ENCODE measurements at regions not wholly inside any gene's neighbourhood (a gene's known extent, or its start where the extent isn't known, plus 50 kb on each side); places are given as distances from the start of the nearest gene placed in this dataset.
"Not testable (repeated sequence)": the region's sequence is repeated elsewhere in the genome, so short reads cannot be mapped to it uniquely, and the experiment has no call there.

DNA sequence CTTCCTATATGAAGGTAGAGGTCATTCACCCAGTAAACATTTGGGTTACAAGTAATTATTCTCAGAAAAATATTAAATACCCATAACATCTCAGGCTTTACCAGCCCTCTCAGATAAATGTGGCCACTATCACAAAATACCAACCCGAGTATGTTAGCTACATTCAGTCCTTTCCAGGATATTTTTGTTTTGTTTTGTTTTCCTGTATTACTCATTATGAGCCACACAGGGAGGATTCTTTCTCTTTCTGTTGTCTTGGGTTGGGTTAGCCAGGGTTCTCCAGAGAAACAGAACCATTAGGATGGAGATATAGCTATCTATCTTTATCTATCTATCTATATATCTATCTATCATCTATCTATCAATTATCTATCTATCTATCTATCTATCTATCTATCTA, 947.6 kb upstream of the MDGA2 start:
- H3K4me3 ChIP-seq (ENCODE audit: low read depth, low read length) = no peak overlapping the region
- TF ChIP-seq, protein P1, sequence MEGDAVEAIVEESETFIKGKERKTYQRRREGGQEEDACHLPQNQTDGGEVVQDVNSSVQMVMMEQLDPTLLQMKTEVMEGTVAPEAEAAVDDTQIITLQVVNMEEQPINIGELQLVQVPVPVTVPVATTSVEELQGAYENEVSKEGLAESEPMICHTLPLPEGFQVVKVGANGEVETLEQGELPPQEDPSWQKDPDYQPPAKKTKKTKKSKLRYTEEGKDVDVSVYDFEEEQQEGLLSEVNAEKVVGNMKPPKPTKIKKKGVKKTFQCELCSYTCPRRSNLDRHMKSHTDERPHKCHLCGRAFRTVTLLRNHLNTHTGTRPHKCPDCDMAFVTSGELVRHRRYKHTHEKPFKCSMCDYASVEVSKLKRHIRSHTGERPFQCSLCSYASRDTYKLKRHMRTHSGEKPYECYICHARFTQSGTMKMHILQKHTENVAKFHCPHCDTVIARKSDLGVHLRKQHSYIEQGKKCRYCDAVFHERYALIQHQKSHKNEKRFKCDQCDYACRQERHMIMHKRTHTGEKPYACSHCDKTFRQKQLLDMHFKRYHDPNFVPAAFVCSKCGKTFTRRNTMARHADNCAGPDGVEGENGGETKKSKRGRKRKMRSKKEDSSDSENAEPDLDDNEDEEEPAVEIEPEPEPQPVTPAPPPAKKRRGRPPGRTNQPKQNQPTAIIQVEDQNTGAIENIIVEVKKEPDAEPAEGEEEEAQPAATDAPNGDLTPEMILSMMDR (IDR thresholded peaks at IDR 0.05; ENCODE audit: borderline replicate concordance, insufficient read depth, low read depth, low read length) = no peak

DNA sequence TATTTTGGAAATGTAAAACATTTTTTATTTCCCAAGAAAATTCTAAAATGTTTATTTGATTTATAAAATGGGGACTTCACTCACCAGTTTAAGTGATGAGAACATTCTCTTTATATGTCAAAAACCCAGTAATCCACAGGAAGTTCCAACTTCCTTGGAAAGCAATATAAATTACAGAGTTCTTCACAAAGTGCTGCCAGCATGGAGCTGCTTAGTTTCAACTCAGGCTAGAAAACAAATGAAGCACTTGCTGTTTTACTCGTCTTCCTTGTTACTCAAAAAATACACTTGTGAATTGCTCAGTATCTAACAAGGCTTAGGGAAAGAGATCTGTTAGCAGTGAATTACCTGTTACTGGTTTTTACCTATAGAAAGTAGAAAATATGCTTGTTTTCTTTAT, 942.7 kb upstream of the MDGA2 start:
- TF ChIP-seq, protein P1 (IDR thresholded peaks at IDR 0.05; ENCODE audit: borderline replicate concordance, insufficient read depth, low read depth, low read length) = no peak
- no peak overlapping the region for H3K4me3 ChIP-seq (ENCODE audit: low read depth, low read length)

DNA sequence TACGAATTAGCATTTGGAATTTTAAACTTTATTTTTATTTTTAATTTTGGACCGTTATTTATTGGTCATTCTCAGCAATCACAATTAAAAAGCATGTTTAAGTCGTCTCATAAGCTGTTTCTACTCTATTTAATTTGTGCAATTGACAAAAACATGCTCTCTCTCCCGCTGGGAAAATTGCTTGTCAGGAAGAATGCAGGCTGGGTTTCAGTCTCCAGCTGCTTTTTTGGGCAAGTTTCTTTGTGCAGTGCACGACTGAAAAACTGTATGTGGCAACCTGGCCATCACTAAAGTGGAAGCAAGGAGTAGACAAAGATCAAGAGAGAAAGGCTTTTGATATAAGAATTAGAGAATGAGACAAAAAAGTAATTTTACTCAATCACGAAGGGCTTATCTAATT, 941.5 kb upstream of the MDGA2 start:
- TF ChIP-seq, protein P1 (IDR thresholded peaks at IDR 0.05; ENCODE audit: borderline replicate concordance, insufficient read depth, low read depth, low read length) = no peak
- no peak overlapping the region for H3K4me3 ChIP-seq (ENCODE audit: low read depth, low read length)

DNA sequence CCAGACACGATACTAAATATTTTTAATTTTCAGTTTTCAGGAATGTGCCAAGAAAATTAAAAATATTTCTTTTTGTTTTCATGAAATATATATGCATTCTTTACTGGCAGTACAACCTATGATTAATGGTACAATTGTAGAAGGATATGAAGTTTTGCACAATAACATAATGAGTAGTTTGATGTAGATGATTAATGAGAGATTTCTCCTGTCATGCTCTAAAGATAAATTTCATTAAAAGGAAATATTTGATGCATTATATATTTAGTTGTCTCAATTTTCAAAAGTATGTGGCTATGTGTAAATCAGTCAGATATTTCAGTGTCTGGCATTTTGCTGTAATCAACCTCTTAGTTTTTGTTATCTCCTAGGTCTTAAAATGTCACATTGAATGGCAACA, 940.2 kb upstream of the MDGA2 start:
- no peak overlapping the region for H3K4me3 ChIP-seq (ENCODE audit: low read depth, low read length)
- TF ChIP-seq, protein P1 (IDR thresholded peaks at IDR 0.05; ENCODE audit: borderline replicate concordance, insufficient read depth, low read depth, low read length) = no peak

DNA sequence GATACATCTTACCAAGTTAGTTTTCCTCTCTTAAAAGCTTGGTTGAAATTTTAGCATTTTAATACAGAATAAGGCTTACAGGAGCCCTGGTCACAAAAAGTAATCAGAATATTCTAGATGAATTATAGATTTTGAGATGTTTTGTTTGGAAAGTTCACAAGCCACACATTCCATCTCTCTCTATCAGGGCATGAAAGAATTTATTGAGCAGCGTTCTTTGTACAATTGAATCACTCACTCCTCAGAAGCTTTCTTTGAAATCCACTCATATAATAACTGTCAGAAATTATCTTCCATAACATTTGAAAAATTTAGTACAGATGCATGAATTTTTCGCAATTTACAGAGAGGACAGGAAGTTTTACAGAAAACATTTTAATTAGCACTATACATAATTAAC, 938.6 kb upstream of the MDGA2 start:
- H3K4me3 ChIP-seq (ENCODE audit: low read depth, low read length) = no peak overlapping the region
- TF ChIP-seq, protein P1 (IDR thresholded peaks at IDR 0.05; ENCODE audit: borderline replicate concordance, insufficient read depth, low read depth, low read length) = no peak

DNA sequence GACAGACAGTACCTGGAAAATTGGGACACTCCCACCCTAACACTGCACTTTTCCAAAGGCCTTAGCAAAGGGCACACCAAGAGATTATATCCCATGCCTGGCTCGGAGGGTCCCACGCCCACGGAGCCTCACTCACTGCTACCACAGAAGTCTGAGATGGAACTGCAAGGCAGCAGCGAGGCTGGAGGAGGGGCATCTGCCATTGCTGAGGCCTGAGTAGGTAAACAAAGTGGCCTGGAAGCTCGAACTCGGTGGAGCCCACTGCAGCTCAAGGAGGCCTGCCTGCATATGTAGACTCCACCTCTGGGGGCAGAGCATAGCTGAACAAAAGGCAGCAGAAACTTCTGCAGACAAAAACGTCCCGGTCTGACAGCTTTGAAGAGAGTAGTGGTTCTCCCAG, 931.6 kb upstream of the MDGA2 start:
- not testable (repeated sequence) for H3K4me3 ChIP-seq (ENCODE audit: low read depth, low read length)

DNA sequence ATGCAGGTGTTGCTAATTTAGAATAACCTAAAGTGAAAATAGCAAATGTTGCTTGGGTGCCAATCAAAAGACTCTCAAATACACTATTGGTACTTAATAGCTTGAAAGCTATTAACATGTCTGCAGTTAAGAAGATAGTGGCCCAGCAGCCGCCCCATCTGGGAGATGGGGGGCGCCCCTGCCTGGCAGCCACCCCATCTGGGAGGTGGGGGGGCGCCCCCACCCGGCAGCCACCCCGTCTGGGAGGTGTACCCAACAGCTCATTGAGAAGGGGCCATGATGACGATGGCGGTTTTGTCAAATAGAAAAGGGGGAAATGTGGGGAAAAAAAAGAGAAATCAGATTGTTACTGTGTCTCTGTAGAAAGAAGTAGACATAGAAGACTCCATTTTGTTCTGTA, 923.1 kb upstream of the MDGA2 start:
- TF ChIP-seq, protein P1 (IDR thresholded peaks at IDR 0.05; ENCODE audit: borderline replicate concordance, insufficient read depth, low read depth, low read length) = no peak

DNA sequence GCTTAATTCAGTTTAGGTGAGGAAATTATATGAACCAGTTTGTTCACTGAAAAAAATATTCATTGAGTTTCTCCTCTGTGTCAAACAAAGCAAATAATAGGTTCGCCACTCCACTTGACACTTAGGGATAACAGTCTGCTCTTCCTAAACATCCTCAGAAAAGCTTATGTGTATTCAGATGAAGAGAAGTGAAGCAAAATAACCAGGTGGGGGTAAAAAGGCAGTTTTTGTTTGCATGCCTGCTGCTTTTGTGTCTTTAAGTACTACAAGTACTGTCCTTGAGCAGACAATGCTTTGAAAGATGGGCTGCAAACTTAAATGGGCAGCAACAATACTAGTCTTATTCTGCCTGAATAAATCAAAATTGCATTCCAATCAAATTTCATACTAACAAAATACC, 910.7 kb upstream of the MDGA2 start:
- TF ChIP-seq, protein P1 (IDR thresholded peaks at IDR 0.05; ENCODE audit: borderline replicate concordance, insufficient read depth, low read depth, low read length) = no peak
- H3K4me3 ChIP-seq (ENCODE audit: low read depth, low read length) = no peak overlapping the region

More for the DNA sequence above, 923.1 kb upstream of the MDGA2 start:
- no peak overlapping the region for H3K4me3 ChIP-seq (ENCODE audit: low read depth, low read length)
